ENCODE measurements at regions not wholly inside any gene's neighbourhood (a gene's known extent, or its start where the extent isn't known, plus 50 kb on each side); places are given as distances from the start of the nearest gene placed in this dataset.

GRCh38 chr7:9097565-9098060 lies 664.2 kb downstream of the NXPH1 start:
- DNase-seq: no peak
- no peak overlapping the region for H3K4me3 ChIP-seq
- intact Hi-C loops (cut with DNase I; ENCODE audit: low total_unique reads): no loop called here

GRCh38 chr7:9100289-9100688 lies 666.9 kb downstream of the NXPH1 start:
- Histone ChIP-seq H3K27me3 (no peaks in the 10 kb centered on the region), H3K4me3 (no peak overlapping the region), H3K9me3 (no peaks in the 10 kb centered on the region), H3K4me1 (no peaks in the 10 kb centered on the region), H3K36me3 (ENCODE audit: low read depth, missing control alignments) (no peaks in the 10 kb centered on the region), H3K27ac (no peak overlapping the region)
- TF ChIP-seq POLR2A (IDR thresholded peaks at IDR 0.05): no peak
- TF ChIP-seq CTCF (IDR thresholded peaks at IDR 0.05): no peak
- 64 to 76% methylated on average over 2 of the region's 2 CpGs for WGBS, 2 donors
- intact Hi-C loops (cut with DNase I; ENCODE audit: low total_unique reads): no loop called here
- DNase-seq: no peak

More at GRCh38 chr7:9097565-9098060, 664.2 kb downstream of the NXPH1 start:
- WGBS, 2 donors: 76 to 86% methylated on average over 2 of the region's 2 CpGs
- TF ChIP-seq CTCF (IDR thresholded peaks at IDR 0.05) (no peak), POLR2A (IDR thresholded peaks at IDR 0.05) (no peak)
- H3K36me3 ChIP-seq (ENCODE audit: low read depth, missing control alignments): no peaks in the 10 kb centered on the region
- H3K9me3 ChIP-seq: no peaks in the 10 kb centered on the region
- no peak overlapping the region for H3K27ac ChIP-seq
- H3K27me3 ChIP-seq: no peaks in the 10 kb centered on the region
- H3K4me1 ChIP-seq: no peaks in the 10 kb centered on the region

- TF ChIP-seq POLR2A (IDR thresholded peaks at IDR 0.05): no peak
- TF ChIP-seq CTCF (IDR thresholded peaks at IDR 0.05): no peak
- intact Hi-C loops (cut with DNase I; ENCODE audit: low total_unique reads): no loop called here
- Histone ChIP-seq H3K36me3 (ENCODE audit: low read depth, missing control alignments) (no peaks in the 10 kb centered on the region), H3K9me3 (no peaks in the 10 kb centered on the region), H3K4me3 (no peak overlapping the region), H3K27ac (no peak overlapping the region), H3K27me3 (no peaks in the 10 kb centered on the region), H3K4me1 (no peaks in the 10 kb centered on the region)
- DNase-seq: no peak
Observed at GRCh38 chr7:9102846-9103245, 669.4 kb downstream of the NXPH1 start.

- H3K4me1 ChIP-seq: no peaks in the 10 kb centered on the region
- no peaks in the 10 kb centered on the region for H3K36me3 ChIP-seq (ENCODE audit: low read depth, missing control alignments)
- no peak overlapping the region for H3K27ac ChIP-seq
- WGBS, 2 donors: 88 to 89% methylated on average over 1 to 3 of the region's 3 CpGs
- H3K27me3 ChIP-seq: no peaks in the 10 kb centered on the region
- H3K9me3 ChIP-seq: no peaks in the 10 kb centered on the region
- no peak overlapping the region for H3K4me3 ChIP-seq
- no peak for TF ChIP-seq CTCF (IDR thresholded peaks at IDR 0.05)
- no peak for TF ChIP-seq POLR2A (IDR thresholded peaks at IDR 0.05)
- intact Hi-C loops (cut with DNase I; ENCODE audit: low total_unique reads): no loop called here
- DNase-seq: no peak
Observed at GRCh38 chr7:9106747-9107146, 673.3 kb downstream of the NXPH1 start.

GRCh38 chr7:9120331-9120730 lies 686.9 kb downstream of the NXPH1 start:
- intact Hi-C loops (cut with DNase I; ENCODE audit: low total_unique reads): no loop called here
- no peaks in the 10 kb centered on the region for H3K36me3 ChIP-seq (ENCODE audit: low read depth, missing control alignments)
- H3K9me3 ChIP-seq: no peaks in the 10 kb centered on the region
- TF ChIP-seq CTCF (IDR thresholded peaks at IDR 0.05) (no peak), POLR2A (IDR thresholded peaks at IDR 0.05) (no peak)
- DNase-seq: no peak
- no peaks in the 10 kb centered on the region for H3K4me1 ChIP-seq
- no peaks in the 10 kb centered on the region for H3K27me3 ChIP-seq
- H3K4me3 ChIP-seq: no peak overlapping the region
- H3K27ac ChIP-seq: no peak overlapping the region

Measured in testis (tissue), 2 donors.